ENCODE measurements at regions not wholly inside any gene's neighbourhood (a gene's known extent, or its start where the extent isn't known, plus 50 kb on each side); places are given as distances from the start of the nearest gene placed in this dataset.

- TF ChIP-seq FOXK2 (IDR thresholded peaks at IDR 0.05) (no peak), SUZ12 (IDR thresholded peaks at IDR 0.05) (no peak)
Observed at GRCh38 chr9:91116211-91116610, 245.5 kb downstream of the AUH start.

Measured in HEK293T (cell line).